ENCODE measurements at regions not wholly inside any gene's neighbourhood (a gene's known extent, or its start where the extent isn't known, plus 50 kb on each side); places are given as distances from the start of the nearest gene placed in this dataset.
"Not testable (repeated sequence)": the region's sequence is repeated elsewhere in the genome, so short reads cannot be mapped to it uniquely, and the experiment has no call there.

GRCh38 chr17:54353789-54354525 is 531.2 kb downstream of the KIF2B start:
- Histone ChIP-seq H3K36me3 (ENCODE audit: control insufficient read depth in 1 of 2, insufficient read depth in 2 of 2, low read length in 2 of 2) (no peaks in the 10 kb centered on the region), H3K9me3 (ENCODE audit: control insufficient read depth in 1 of 2, insufficient read depth in 1 of 2, low read depth in 1 of 2, low read length in 2 of 2) (peaks cover 11 to 43% of the 10 kb centered on the region in 2 experiments), H3K9me2 (ENCODE audit: insufficient read depth) (no peaks in the 10 kb centered on the region), H2AFZ (ENCODE audit: low read depth, low read length, poor library complexity, severe bottlenecking) (no peak overlapping the region), H3K79me2 (ENCODE audit: insufficient read depth, low read length) (no peaks in the 10 kb centered on the region), H4K20me1 (ENCODE audit: insufficient read depth) (no peaks in the 10 kb centered on the region), H3K27me3 (ENCODE audit: insufficient read depth, low read length) (no peaks in the 10 kb centered on the region), H3K4me3 (replicated peaks in 1 of 2; ENCODE audit: low read depth in 1 of 2, low read length in 2 of 2) (no peak overlapping the region), H3K4me2 (ENCODE audit: low read length) (no peak overlapping the region), H3K4me1 (ENCODE audit: control insufficient read depth in 1 of 2, insufficient read depth in 2 of 2, low read length in 2 of 2) (no peaks in the 10 kb centered on the region), H3K27ac (ENCODE audit: low read depth, low read length) (no peak overlapping the region), H3K9ac (ENCODE audit: low read length) (no peak overlapping the region)
- RAD21 ChIA-PET (ENCODE audit: low non-redundant PET in 1 of 2, low total read pairs in 2 of 2, uncharacterized antibody in 2 of 2, unreplicated experiment in 2 of 2): no interaction called here
- ATAC-seq: no peak
- POLR2A ChIA-PET: no interaction called here
- CTCF ChIA-PET: no interaction called here
- intact Hi-C loops (cut with micrococcal nuclease): no loop called here
- no peak for TF ChIP-seq POLR2A (IDR thresholded peaks at IDR 0.05; ENCODE audit: borderline replicate concordance, extremely low read depth, insufficient read depth, insufficient read length)
- TF ChIP-seq EZH2phosphoT487 (IDR thresholded peaks at IDR 0.05; ENCODE audit: borderline replicate concordance): no peak
- no peak for TF ChIP-seq ZFX (IDR thresholded peaks at IDR 0.05)
- TF ChIP-seq CTCF (IDR thresholded peaks at IDR 0.05 in 2 of 3, conservative IDR thresholded peaks at IDR 0.05 in 1 of 3; ENCODE audit: borderline replicate concordance in 1 of 3, insufficient read depth in 1 of 3, low read depth in 2 of 3, low read length in 2 of 3): no peak
- no peak for TF ChIP-seq RAD21 (IDR thresholded peaks at IDR 0.05; ENCODE audit: low read depth)
- DNase-seq (ENCODE audit: low read depth, low spot score): no peak
- no TSS peak for BruUV-seq (replicated peaks)

- H3K27me3 ChIP-seq (ENCODE audit: insufficient read depth, low read length); H2AFZ ChIP-seq (ENCODE audit: low read depth, low read length, poor library complexity, severe bottlenecking); H3K9ac ChIP-seq (ENCODE audit: low read length); H3K79me2 ChIP-seq (ENCODE audit: insufficient read depth, low read length); intact Hi-C loops (cut with micrococcal nuclease); H3K9me2 ChIP-seq (ENCODE audit: insufficient read depth); POLR2A ChIA-PET; ATAC-seq; DNase-seq (ENCODE audit: low read depth, low spot score); CTCF ChIA-PET; H3K4me1 ChIP-seq (ENCODE audit: control insufficient read depth in 1 of 2, insufficient read depth in 2 of 2, low read length in 2 of 2); H3K4me3 ChIP-seq (replicated peaks in 1 of 2; ENCODE audit: low read depth in 1 of 2, low read length in 2 of 2); BruUV-seq (replicated peaks); H4K20me1 ChIP-seq (ENCODE audit: insufficient read depth); H3K36me3 ChIP-seq (ENCODE audit: control insufficient read depth in 1 of 2, insufficient read depth in 2 of 2, low read length in 2 of 2); RAD21 ChIA-PET (ENCODE audit: low non-redundant PET in 1 of 2, low total read pairs in 2 of 2, uncharacterized antibody in 2 of 2, unreplicated experiment in 2 of 2); H3K27ac ChIP-seq (ENCODE audit: low read depth, low read length); H3K4me2 ChIP-seq (ENCODE audit: low read length): not testable (repeated sequence)
- H3K9me3 ChIP-seq (ENCODE audit: control insufficient read depth in 1 of 2, insufficient read depth in 1 of 2, low read depth in 1 of 2, low read length in 2 of 2): peaks cover 32 to 60% of the 10 kb centered on the region in 2 experiments
Observed at GRCh38 chr17:54361073-54361472, 538.3 kb downstream of the KIF2B start.
